ENCODE measurements at regions not wholly inside any gene's neighbourhood (a gene's known extent, or its start where the extent isn't known, plus 50 kb on each side); places are given as distances from the start of the nearest gene placed in this dataset.

DNA sequence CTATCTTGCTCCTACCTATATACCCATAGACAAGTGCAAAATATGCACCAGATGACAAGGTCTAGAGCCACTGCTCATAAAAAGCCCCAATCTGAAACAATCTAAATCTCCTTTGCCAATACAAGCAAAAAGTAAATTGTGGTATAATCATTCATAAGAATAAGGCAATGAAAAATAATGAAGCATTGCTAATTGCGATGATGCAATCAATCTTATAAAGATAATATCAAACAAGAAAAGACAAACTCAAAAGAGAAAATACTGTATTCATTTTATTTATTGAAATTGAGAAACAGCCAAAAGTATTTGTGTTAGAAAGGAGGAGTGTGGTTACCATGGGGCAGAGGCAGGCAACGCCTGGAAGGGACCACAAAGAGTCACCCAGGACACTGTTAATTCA lies 175.9 kb upstream of the GYPC start:
- no peak for DNase-seq (ENCODE audit: low read depth in 2 of 2)

- DNase-seq (ENCODE audit: low read depth in 2 of 2) = no peak
Observed at GRCh38 chr2:126482582-126483464, 173.1 kb upstream of the GYPC start.

DNA sequence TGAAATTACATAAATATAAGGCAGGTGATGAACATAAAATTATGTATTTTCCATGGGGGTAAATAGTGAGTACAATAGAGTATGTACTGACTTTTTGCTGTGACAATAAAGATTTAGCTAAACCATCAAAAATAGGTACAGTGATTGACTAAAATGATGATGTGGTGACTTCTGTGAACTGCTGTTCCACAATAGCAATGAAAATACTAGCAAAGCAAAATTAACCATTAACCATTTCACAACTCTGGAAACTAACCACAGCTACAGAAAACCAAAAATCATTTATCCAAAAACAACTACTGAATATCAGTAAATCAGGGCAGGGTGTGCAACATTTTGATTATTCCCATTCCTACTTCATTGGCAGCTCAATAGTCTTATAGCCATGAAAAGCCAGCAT lies 161.4 kb upstream of the GYPC start:
- no peak for DNase-seq (ENCODE audit: low read depth in 2 of 2)

DNA sequence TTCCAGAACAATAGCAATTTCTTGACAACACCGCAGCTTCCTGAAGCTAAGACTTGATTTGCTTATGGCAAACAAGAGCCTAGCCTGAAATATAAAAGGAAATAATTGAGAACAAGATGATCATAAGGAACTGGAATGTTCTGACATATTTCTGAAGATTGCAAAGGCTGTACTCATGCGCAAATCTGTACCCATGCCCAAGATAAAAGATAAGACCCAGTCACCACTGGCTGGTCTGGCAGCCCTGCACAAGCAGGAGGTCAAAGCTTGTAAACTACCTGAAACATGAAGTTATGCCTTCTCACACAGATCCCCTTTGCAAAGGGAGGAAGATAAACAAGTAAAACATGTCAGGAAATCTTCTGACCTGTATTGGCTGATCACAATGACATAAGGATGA lies 160.8 kb upstream of the GYPC start:
- no peak for DNase-seq (ENCODE audit: low read depth in 2 of 2)

DNA sequence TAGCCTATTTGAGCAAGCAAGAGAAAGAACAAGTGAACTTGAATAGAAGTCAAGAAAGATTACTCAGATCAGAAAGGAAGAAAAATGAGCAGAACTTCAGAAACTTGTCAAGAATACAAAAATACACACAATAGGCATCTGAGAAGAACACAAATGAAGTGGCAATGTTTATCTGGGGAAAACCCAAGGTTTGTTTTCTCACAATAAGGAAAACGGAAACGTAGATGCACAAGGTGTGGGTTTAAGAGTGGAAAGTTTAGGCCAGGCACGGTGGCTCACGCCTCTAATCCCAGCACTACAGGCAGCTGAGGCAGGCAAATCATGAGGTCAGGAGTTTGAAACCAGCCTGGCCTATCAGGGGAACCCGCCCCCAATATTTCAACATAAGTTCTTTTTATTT lies 159.5 kb upstream of the GYPC start:
- no peak for DNase-seq (ENCODE audit: low read depth in 2 of 2)

GRCh38 chr2:126503476-126503875 lies 152.5 kb upstream of the GYPC start:
- DNase-seq (ENCODE audit: low read depth in 2 of 2) = no peak

- no peak for DNase-seq (ENCODE audit: low read depth in 2 of 2)
Observed at GRCh38 chr2:126504949-126505348, 151.0 kb upstream of the GYPC start.

DNA sequence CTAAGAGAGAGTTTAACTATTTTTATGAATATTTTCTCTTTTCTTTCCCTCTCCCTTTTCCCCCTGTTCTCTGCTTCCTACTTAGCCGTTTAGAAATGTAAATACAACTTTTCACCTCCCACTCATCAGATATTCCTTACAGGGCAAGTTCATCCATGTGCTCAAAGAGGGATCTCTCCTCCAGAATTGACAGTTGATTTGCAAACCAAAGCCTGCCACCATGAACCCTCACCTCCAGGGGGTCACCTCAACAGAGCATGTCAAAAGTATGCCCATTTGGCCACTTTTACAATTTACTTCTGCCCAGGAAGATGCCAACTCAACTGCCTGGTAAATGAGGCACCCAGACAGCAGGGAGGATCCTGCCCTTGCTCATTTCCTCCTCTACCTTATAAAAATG lies 149.2 kb upstream of the GYPC start:
- DNase-seq (ENCODE audit: low read depth in 2 of 2) = no peak

GRCh38 chr2:126507425-126507911 lies 148.5 kb upstream of the GYPC start:
- no peak for DNase-seq (ENCODE audit: low read depth in 2 of 2)

GRCh38 chr2:126510356-126510755 lies 145.6 kb upstream of the GYPC start:
- DNase-seq (ENCODE audit: low read depth in 2 of 2) = no peak

- DNase-seq (ENCODE audit: low read depth in 2 of 2) = no peak
Observed at GRCh38 chr2:126510960-126511359, 145.0 kb upstream of the GYPC start.

GRCh38 chr2:126512026-126512425 lies 143.9 kb upstream of the GYPC start:
- no peak for DNase-seq (ENCODE audit: low read depth in 2 of 2)

DNA sequence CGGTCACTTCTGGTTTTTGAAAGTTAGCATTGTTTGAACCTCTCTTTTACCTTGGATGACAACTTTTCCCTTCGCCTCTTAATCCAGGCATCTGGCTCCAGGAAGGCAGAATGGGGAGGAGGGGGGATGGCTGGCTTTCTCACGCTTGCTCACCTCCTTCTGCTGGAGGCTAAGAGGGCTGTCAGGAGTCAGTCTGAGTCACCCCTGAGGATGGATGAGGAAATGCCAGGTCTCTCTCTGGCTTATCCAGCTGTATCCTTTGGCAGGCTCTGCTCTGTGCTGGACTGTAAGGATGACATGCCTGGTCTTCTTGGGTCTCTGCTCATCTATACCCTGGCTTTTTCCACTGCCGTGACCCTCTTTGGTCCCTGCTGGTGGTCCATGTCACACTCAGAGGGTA lies 142.9 kb upstream of the GYPC start:
- no peak for DNase-seq (ENCODE audit: low read depth in 2 of 2)

- no peak for DNase-seq (ENCODE audit: low read depth in 2 of 2)
Observed at GRCh38 chr2:126515471-126515870, 140.5 kb upstream of the GYPC start.

DNA sequence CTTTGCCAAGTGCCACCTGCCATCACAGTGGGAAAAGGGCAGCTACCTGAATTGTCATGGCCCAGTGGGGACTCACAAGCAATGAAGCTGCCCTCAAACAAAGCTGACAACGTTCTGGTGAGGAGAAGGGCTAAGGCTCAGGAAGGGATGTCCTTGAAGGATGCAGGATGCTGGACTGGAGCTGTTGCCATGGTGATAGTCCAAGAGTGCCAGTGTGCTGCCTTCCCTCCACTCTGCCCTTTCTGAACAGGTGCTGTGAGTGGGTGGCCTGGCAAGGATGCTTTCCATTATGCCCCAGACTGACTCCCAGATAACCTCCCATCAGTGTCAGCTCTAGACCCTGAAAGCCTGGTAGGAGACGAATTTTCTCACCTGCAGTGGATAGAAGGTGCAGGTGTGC lies 137.8 kb upstream of the GYPC start:
- DNase-seq (ENCODE audit: low read depth in 2 of 2) = no peak

- DNase-seq (ENCODE audit: low read depth in 2 of 2) = peak; percentile 43 to 61
Observed at GRCh38 chr2:126527836-126528490, 128.0 kb upstream of the GYPC start.

DNA sequence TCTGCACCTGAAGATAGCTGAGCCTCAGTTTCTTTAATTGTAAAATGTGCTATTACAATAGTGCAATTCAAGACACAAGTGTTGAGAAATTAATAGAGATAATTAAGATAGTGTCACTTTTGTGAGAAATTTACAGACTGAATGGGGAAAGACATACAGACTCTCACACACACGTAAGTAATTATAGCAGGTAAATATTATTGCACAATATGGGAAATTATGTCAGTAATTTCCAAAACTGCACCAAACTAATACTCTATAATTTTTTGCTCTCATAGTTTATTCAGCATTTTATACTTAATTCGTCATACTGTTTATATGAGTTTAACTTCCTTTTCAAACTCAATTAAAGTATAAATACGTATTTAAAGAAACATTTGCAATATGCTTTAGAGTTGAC lies 124.9 kb upstream of the GYPC start:
- DNase-seq (ENCODE audit: low read depth in 2 of 2) = no peak

DNA sequence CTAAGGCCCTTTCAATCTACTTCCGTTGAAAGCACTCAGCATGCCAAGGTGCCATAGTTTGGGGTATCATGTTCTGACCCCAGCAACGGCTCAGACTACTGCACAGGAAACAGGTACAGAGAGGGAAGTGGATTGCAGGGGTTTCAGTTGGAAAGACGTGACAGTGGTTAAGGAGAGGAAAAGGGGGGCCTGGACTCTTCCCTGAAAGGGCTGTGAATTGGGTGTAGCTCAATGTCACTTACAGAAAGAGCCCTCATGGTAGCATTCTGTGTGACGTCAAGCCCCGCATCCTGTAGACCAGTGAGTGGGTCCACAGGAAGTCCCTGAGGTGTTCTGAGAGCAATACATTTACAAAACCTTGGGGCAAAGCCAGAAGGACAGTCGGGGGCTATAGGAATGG lies 121.5 kb upstream of the GYPC start:
- DNase-seq (ENCODE audit: low read depth in 2 of 2) = no peak

DNA sequence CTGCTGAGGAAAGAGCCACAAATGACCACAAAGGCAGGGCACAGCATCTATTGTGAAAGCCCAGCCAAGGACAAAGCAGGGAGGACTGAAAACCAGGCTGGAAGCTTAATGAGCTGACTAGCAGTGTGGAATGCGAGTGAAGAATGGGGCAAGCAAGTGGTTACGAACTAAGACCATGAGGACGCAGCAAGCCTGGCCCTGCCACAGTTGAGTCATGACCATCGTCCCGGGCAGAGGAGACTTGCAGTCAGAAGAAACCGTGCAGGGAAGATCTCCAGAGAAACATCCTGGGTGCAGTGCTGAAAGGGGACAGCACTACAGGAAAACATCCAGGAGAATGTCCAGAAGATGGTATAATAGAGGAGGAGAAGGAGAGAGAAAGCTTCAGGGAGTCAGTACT lies 120.5 kb upstream of the GYPC start:
- DNase-seq (ENCODE audit: low read depth in 2 of 2) = no peak

GRCh38 chr2:126536605-126537200 lies 119.3 kb upstream of the GYPC start:
- no peak for DNase-seq (ENCODE audit: low read depth in 2 of 2)

- no peak for DNase-seq (ENCODE audit: low read depth in 2 of 2)
Observed at GRCh38 chr2:126539101-126539500, 116.9 kb upstream of the GYPC start.

- DNase-seq (ENCODE audit: low read depth in 2 of 2) = no peak
Observed at GRCh38 chr2:126542247-126542646, 113.7 kb upstream of the GYPC start.

DNA sequence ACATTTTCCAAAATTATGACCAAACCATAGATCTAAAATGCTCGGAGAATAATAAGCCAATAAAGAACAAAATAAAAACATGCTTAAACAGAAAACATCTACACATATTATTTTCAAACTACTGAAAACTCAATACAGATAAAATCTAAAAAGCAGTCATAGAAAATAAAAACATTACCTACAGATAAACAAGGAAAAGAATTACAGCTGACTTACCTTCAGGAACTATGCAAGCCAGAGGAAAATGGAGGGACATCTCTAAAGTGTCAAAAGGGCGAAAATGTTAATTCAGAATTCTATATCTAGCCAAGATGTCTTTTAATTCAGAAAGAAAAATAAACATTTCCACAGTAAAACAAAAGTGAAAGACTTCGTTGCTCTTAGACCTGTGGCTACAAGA lies 112.9 kb upstream of the GYPC start:
- DNase-seq (ENCODE audit: low read depth in 2 of 2) = no peak
